ENCODE measurements at regions not wholly inside any gene's neighbourhood (a gene's known extent, or its start where the extent isn't known, plus 50 kb on each side); places are given as distances from the start of the nearest gene placed in this dataset.
"Not testable (repeated sequence)": the region's sequence is repeated elsewhere in the genome, so short reads cannot be mapped to it uniquely, and the experiment has no call there.

DNA sequence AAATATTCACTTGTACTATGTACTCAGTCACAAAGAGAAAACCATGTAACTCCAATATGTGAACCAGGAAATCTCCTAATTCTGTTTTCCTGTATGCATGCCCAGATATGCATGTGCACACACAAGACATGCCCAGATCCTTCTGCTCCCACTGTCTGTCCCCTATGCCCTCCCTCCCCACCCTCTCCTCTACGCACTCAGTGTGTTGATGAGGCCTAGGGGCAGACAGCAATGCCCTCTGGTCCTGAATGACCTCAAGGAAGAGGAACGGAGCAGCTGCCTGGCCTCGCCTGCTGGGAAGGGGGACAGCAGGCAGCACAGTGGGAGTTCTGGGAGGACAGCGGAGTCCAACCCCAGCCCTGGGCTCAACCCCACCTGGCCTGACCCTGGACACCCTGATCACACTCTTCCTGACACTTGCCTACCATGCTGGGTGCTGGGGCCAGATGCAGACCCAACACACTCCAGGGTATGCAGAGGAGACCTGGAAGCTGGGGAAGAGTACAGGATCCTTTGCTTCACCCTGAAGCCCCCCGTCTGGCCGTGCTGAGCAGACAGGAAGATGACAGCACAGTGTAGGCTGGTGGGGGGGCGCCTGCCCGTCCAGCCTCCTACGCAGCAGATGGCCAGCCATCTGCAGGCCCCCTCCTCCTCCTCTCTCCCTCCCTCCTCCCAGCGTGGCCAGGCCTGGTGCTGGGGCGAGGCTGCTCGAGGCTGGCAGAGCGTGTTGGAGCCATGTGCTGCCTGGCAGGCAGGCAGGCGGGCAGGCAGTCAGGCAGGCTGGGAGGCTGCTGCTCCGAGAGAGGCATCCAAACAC is 106.6 kb upstream of the NCOR2 start:
- no peak for DNase-seq

DNA sequence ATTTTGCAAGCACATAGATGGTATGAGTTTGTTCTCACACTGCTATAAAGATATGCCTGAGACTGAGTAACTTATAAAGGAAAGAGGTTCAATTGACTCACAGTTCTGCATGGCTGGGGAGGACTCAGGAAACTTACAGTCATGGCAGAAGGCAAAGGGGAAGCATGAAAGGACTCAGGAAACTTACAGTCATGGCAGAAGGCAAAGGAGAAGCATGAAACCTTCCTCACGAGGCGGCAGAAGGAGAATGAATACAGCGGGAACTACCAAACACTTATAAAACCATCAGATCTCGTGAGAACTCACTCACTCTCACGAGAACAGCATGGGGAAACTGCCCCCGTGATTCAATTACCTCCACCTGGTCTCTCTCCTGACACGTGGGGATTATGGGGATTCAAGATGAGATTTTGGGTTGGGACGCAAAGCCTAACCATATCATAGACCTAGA is 101.9 kb upstream of the NCOR2 start:
- DNase-seq = not testable (repeated sequence)

DNA sequence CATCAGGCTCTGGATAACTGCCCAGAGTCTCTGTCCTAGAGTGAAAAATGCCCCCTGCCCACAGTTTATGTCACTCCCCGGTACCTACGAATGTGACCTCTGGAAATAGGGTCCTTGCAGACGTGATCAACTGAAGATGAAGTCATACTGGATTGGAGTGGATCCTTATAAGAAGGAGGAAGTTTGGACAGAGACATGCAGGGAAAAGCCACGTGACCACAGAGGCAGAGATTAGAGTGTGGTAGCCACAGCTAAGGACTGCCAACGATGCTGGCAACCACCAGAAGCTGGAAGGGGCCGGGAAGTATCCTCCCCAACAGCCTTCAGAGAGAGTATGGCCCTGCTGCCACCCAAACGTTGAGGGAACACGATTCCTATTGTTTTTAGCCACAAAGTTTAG is 101.2 kb upstream of the NCOR2 start:
- DNase-seq = no peak

DNA sequence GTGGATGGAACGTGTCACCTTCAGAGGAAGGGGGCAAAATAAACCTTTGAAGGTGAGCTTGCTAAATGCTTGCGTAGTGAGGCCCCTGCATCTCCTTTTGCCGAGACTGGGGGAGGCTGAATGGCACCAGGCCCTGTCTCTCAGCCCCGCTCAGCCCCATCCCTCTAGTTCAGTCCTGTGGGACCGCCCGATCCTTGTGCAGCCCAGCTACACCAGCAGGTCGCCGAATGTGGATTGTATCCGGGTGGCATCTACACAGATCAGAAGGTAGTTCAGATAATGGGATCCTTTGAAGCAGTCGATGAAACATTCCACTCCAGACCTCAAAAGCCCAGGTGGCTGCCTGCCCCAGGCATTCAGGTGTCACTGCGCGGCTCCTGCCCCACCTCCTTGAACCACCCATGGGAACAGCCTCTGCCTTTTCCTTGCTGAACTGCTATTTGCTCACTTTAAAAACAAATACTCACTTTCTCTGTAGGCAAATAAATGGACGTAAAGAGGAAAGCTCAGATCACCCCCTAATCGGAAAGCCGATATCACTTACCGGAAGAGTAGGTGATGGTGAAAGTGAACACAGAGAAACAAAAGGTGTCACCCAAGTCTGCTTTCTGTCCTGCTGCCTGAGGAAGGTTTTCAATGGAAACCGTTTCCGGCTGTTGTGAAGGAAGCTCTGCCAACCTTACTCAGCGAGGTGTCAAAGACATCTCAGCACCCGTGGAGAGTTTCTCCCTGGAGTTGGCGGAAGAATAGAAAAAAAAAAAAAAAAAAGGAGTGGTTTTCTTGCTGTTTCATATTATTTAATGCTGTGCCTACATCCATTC is 100.3 kb upstream of the NCOR2 start:
- DNase-seq = no peak

DNA sequence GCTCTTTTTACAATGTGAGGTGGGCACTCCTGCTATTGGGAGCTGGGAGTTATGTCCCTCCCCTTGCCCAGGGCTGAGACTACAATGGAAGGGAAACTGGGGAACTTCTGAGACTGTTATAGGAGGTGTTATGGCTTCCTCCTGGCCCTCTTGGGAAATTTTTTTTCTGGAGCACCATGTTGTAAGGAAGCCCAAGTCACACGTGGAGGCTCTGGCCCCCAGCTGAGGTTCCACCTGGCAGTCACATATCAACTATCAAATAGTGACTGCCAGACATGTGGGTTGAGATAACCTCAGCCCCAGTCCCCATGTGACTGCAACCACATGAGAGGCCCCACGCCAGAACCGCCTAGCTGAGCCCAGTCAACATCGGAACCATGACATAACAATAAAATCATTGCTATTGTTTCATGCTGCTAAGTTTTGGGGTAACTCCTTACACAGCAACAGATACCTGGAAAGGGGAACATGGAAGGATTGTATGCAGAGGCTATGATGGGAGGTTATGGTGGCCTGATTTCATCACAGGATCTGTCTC is 99.4 kb upstream of the NCOR2 start:
- no peak for DNase-seq

DNA sequence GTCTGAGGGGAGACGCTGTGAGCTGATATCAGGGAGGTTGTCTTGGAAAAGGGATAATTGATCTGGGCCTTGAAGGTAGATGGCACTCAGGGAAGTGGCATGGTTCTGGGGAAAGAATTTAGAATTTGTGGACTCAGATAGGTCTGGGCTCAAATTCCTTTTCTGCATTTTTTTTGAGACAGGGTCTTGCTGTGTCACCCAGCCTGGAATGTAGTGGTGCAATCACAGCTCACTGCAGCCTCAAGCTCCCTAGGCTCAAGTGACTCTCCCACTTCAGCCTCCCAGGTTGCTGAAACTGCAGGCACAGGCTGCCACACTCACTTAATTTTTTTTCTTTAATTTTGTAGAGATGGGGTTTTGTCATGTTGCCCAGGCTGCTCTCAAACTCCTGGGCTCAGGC is 98.1 kb upstream of the NCOR2 start:
- DNase-seq = no peak

DNA sequence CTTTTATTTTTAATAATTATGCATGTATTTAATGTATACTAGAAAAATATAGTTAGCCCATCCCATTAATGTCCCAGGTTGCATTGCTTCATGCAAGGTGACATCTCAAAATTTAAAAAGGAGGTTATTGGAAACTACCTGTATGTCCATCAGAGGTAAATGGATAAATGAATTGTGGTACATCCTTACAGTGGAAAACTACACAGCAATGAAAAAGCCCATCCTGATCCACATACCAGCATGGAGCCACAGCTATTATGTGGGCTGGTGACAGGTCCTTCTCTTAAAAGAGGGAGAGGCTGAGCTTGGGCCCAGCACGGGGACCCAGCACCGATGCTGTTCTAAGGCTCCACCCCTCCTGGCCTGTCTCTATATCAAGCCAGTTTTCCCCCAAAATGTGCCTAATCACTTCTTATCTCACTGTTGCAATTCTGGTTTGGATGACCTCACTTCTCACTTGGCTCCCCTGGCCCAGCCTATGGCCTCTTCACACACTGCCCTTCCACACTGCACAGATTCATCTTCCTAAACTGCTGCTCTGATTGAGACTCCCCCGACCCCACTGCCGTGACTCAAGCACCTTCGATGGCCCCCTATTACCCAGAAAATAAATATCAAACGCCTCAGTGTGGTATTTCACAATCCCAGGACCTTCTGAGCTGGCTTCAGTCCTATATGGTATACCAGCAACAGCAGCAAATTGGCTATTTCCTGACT is 97.1 kb upstream of the NCOR2 start:
- DNase-seq = no peak

DNA sequence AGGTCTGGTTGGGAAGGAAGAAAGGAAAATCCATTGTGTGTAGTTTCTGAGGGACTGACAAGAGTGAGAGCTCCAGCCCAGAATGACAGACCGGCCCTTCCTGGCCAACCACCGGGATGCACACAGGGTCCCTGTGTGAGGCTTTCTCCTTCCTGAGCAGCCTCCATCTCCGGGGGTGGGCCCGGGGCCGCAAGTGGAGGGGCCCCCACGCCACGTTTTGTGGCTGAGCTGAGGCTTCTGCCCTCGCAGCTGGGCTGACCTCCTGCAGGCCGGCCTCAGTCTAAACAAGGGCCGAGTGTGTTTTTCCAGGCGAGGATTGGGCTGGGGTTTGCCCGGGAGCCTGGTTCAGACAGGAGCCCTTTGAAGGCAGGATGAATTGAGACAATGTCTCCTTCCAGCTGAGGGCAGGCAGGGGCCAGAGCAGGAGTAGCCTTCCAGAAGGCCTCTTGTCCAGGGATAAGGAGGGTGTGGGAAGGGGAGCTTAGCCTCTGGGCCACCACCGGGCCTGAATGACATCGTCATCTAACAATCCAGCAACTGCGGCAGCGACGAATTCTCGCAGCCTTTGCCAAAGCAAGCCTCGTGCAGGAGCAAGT is 96.5 kb upstream of the NCOR2 start:
- no peak for DNase-seq

DNA sequence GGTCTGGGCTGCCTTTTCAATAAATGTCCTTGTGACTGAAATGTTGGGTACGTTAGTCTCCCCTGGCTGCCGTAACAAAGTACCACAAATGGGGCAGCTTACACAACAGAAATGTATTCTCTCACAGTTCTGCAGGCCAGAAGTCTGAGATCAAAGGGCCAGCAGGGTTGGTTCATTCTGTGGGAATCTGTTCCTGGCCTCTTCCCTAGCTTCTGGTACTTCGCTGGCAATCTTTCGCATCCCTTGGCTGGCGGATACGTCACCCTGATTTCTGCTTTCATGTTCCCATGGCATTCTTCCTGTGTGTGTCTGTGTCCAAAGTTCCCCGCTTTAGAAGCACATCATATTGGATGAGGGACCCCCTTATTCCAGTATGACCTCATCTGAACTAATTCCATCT is 95.8 kb upstream of the NCOR2 start:
- no peak for DNase-seq

DNA sequence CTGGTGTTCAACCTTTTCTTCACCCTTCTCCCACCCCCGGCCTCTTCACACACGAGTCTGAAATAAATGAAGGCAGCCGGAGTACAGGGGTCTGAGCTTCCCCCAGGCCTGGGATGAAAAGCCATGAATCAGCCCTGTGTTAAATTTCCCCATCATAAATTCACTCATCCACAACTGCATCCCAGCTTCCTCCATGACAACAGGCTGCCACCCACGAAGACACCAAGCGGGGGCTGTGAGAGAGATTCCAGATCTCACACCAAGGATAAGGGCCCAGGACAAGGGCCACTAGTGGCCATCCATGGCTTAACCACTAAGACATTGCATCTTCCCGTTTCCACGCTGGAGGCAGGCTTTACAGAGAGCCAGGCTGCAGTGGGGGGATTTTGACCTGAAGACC is 93.9 kb upstream of the NCOR2 start:
- DNase-seq = no peak

DNA sequence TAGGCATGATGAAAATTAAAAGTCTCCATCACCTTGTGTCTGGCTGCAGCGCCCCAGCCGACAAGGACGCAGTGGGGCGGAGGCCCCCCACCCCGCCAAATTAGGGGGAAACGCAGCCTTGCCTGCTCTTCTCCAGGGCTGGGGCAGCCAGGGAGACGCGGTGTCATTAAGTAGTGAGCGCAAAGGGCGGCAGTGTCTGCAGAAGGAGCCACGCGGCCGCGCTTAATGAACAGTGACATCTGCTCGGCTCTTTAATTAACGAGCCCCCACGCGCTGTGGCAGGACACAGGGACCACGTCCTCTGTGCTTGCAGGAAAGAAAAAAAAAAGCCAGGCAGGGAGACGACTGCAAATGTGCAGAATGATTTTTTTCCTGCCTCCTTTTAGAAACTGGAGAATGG is 93.4 kb upstream of the NCOR2 start:
- no peak for DNase-seq

DNA sequence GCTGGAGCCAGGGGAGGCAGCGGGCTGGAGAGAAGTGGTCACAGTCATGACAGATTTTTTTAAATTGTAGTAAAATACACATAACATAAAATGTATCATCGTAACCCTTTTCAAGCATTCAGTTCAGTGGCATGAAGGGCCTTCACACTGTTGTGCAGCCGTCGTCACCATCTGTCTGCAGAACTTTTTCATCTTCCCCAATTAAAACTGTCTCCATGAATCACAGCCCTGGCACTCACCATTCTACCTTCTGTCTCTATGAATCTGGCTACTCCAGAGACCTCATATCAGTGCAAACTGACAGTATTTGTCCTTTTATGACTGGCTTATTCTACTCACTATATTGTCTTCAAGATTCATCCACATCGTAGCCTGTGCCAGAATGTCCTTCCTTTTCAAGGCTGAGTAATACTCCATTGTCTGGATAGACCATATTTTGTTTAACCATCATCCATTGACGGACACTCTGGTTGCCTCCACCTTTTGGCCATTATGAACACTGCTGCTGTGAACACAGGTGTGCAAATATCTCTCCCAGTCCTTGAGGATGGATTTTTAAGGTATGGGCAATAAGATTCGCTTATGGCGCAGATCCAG is 91.5 kb upstream of the NCOR2 start:
- DNase-seq = no peak

DNA sequence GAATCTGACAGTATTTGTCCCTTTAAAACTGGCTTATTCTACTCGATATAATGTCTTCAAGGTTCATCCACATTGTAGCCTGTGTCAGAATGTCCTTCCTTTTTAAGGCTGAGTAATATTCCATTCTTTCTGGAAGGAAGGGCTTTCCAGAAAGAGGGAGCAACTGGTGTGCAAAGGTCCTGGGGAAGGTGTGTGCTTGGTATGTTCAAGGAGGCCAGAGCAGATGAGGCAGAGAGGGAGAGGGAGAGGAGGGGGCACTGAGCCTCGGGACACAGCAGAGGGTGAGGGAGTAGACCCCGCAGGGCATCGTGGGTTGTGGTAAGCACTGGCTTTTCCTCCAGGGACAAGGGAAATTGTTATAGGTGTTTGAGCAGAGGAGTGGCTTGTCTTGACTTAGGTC is 90.9 kb upstream of the NCOR2 start:
- no peak for DNase-seq

DNA sequence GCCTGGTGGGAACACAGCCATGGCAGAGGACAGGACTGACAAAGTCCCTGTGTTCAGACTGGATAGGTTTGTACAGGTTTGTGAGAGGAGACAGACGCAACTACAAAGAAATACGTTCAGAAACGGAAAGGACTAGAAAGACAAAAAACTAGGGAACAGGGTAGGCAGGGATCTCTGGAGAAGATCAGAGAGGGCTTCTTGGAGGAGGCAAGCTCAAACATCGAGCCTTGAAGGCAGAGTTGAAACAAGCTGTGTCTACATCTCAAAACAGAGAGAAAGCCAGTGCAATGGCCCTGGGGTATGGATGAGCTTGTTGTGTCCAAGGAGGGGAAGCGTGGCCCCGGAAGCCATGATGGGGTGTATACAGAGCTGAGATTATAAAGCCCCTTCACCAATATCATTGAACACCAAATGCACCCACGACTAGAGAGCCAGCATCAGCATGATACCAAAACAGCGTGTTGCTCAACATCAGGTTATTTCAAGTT is 89.6 kb upstream of the NCOR2 start:
- DNase-seq = no peak

DNA sequence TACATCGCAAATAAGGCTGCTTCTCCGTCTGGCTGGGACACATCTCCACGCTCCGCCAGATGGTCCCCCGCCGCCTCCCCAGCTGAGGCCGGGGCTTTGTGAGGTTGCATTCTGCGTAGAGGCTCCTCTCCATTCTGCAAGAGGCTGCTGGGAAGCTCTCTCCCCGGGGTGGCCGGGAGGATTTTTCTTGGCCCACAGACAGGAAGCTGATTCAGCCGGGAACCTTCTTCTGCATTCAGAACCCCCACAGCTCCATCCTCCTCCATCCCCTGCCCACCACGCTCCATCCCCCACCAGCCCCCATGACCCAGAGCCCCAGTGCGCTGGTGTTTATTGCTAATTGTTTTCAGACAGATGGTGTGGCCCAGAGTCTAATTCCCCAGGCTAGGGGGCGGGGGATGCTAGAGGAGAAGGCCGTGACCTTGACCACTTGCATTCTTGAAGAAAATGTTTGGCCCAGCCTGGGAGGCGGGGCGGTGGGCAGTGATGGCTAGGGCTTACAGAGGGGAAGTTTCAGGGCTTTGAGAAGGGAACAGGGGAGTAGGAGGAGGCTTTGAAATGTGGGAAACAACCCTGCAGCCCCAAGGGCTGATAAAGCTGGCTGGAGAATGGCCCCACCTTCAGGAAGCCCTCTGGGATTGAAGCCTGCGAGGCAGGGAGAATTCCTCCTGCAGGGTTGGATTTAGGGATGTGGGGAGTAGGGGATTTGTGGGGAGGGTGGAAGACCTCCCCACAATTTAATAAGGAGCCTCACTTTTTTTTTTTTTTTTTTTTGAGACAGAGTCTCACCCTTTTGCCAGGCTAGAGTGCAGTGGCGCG is 88.5 kb upstream of the NCOR2 start:
- no peak for DNase-seq

DNA sequence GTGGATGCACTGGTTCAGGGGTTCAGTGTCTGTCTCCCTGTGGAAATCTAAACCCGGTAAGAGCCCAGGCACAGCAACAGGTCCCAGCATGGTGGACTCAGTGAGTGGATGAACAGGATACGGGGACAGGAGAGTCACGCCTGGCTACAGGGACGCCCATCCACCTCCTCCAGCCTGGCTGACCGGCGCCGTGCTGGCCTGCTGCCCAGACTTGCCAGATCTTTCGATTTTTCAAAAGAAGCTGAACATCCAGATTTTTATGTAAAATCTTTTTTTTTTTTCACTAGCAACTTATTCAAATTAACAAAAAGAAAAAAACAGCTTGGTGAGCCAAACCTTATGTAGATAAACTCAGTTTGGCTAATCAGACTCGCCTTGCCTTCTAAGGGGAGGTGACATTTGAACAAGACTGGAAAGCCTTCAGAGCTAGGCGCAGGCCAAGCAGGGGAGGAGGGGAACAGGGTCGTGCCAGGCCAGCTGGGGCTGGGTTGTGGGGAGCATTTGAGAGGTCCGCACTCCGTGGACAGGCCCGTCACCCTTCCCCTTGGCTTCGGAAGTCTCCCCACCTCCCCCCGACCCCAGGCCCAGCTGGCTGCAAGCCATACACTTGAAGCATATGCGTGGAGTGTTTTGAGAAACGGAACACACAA is 87.8 kb upstream of the NCOR2 start:
- DNase-seq = no peak

DNA sequence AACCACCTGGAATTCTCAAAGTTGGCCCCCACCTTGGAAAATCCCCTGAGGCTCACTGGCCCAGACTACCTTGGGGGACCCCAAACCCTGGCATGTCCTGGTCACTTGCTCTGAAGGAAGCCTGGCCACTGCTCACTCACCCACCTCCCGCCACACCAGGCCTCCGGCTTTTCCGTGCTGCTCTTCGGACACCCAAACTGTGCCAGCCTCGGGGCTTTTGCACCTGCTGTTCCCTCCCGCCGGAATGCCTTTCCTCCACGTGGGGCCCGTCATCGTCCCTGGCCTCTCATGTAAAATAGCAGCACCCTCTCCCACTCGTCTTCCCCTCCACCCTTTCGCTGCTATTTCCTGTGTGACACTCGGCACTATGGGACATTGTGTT is 87.2 kb upstream of the NCOR2 start:
- no peak for DNase-seq

DNA sequence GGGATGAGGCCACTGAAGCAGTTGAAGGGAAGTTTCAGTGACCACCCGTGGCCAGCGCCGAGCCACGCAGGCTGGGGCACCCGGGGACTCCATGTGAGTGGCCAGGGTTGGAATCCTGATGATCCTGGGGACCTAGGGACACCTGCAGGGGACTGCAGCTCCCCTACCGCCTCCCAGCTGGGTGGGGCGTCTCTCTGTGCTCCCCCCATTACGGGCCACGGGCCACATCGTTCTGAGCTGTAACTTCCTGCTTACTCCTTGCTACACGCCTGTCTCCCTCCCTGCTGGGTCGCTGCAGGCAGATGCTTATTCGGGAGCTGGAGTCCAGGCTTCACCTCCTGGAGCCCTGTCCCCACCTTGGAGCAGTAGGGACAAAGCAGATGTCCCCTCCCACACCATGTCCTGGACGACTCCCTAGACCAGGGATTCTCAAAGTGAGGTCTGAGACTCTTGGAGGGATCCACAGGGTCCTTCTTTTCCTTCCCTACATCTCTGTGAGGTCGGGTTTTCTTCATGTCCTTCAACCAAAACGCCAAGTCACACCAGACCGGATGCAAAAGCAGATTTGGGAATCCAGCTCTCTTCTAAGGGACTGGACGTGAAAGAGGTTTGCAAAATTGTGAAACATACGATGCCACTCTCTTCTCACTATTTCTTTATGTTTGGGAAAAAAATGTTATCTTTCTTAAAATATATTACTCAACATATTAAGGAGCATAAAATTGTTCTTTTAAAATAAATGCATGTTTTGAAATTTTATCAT is 85.9 kb upstream of the NCOR2 start:
- no peak for DNase-seq

DNA sequence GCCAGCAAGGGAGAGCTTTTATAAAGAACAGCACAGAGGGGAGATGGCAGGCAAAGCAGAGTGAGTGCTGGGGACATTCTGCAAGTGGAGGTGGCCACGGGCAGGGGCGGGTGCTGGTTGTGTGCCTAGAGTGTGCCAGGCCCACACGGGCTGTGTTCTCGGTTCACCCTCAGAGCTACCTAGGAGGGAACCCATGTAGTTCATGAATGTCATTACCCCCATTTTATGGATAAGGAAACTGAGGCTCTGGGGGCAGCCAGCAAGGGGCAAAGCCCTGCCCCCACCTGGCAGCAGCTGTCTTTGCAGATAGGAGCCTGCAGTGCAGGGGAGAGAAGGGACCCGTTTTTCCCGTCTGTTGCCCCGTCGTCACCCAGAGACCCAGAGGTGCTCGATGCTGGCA is 85.2 kb upstream of the NCOR2 start:
- DNase-seq = no peak

All from activated CD4-positive, CD25-positive, alpha-beta regulatory T cell treated with anti-CD3 and anti-CD28 coated beads, Interleukin-2, amount 50 U/mL, for 72 hours (primary cell).